ENCODE measurements at regions not wholly inside any gene's neighbourhood (a gene's known extent, or its start where the extent isn't known, plus 50 kb on each side); places are given as distances from the start of the nearest gene placed in this dataset.

GRCh38 chr7:23969443-23969842 is 259.4 kb downstream of the STK31 start:
- H3K27ac ChIP-seq: no peak overlapping the region
- DNase-seq (ENCODE audit: low read depth, low spot score): no peak

DNA sequence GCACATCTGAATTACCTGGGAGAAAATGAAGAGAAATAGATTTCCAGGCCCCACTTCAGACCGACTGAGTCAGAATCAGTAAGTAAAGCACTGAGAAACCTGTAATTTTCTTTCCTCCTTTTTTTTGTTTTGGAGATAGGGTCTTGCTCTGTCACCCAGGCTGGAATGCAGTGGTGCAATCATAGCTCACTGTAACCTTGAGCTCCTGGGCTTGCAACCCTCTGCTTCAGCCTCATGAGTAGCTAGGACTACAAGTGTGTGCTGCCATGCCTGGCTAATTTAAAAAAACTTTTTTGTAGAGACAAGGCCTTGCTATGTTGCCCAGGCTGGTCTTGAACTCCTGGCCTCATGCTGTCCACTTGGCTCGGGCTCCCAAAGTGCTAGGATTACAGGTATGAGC is 260.2 kb downstream of the STK31 start:
- DNase-seq (ENCODE audit: low read depth, low spot score): no peak
- H3K27ac ChIP-seq: no peak overlapping the region

- DNase-seq (ENCODE audit: low read depth, low spot score): no peak
- H3K27ac ChIP-seq: no peak overlapping the region
These were observed 261.0 kb downstream of the STK31 start for GRCh38 chr7:23971031-23971430.

DNA sequence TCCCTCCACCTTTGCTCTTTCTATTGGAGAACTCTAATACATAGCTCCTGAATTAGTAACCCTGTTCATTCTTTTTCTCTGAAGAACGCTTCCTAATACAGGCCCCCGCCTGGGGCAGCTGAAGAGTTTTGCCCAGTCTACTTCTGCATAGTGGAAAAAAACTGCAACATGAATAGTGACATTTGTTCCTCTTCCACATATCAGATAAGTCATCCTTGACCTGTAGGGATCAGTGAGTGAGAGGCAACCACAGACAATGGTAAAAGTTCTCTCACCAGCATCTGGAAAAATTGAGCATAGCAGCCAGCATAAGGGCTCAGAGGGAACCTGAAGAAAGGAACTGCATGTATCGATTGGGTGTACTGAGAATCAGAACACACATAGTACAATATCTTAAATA is 262.0 kb downstream of the STK31 start:
- no peak overlapping the region for H3K27ac ChIP-seq

GRCh38 chr7:23973264-23973663 is 263.2 kb downstream of the STK31 start:
- DNase-seq (ENCODE audit: low read depth, low spot score): no peak
- H3K27ac ChIP-seq: no peak overlapping the region

More for the DNA sequence above, 262.0 kb downstream of the STK31 start:
- DNase-seq (ENCODE audit: low read depth, low spot score): no peak

DNA sequence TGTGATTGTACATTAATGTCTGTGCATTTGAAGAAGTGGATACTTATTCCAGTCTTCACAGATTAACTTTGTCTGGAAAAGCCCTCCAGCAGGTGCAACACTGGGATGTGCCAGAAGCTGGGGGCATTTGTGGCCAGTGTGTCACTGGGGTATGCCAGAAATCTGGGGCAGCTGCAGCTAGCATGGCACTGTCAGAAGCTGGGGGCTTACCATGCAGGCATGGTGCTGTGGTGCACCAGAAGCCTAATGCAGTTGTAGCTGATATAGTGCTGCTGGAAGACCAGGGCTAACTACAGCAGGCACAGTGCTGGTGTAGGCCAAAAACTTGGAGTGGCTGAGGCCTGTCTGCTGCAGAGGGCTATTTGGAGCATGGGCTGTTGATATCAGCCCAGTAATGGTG is 270.1 kb downstream of the STK31 start:
- no peak for DNase-seq (ENCODE audit: low read depth, low spot score)
- no peak overlapping the region for H3K27ac ChIP-seq

- no peak overlapping the region for H3K27ac ChIP-seq
- DNase-seq (ENCODE audit: low read depth, low spot score): no peak
These were observed 271.3 kb downstream of the STK31 start for GRCh38 chr7:23981314-23981713.

GRCh38 chr7:23981758-23982157 is 271.7 kb downstream of the STK31 start:
- no peak for DNase-seq (ENCODE audit: low read depth, low spot score)
- H3K27ac ChIP-seq: no peak overlapping the region

- H3K27ac ChIP-seq: no peak overlapping the region
- no peak for DNase-seq (ENCODE audit: low read depth, low spot score)
These were observed 278.5 kb upstream of the NPY start for GRCh38 chr7:24005517-24005916.

GRCh38 chr7:24010495-24010894 is 273.5 kb upstream of the NPY start:
- H3K27ac ChIP-seq: no peak overlapping the region
- DNase-seq (ENCODE audit: low read depth, low spot score): no peak

GRCh38 chr7:24017519-24017918 is 266.5 kb upstream of the NPY start:
- no peak overlapping the region for H3K27ac ChIP-seq
- no peak for DNase-seq (ENCODE audit: low read depth, low spot score)

DNA sequence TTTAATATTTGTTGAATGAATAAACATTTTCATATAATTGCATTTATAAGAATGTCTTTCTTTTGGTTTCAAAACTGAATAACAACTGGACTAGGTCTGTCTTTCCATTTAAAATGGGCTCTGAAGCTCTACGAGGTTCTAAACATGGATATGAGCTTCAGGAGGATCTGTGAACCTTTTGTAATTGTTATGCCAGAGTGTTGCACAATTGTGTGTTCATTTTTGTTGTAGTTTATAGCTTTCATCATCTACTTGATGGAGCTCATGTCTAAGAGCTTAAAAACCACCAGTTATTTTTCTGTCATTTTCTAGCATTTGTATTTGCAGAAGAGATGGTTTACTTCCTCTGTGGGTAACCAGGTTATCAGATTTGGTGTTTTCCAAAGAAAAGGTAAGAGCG is 265.7 kb upstream of the NPY start:
- H3K27ac ChIP-seq: no peak overlapping the region

GRCh38 chr7:24019841-24020240 is 264.1 kb upstream of the NPY start:
- no peak for DNase-seq (ENCODE audit: low read depth, low spot score)
- no peak overlapping the region for H3K27ac ChIP-seq

More for the DNA sequence above, 265.7 kb upstream of the NPY start:
- no peak for DNase-seq (ENCODE audit: low read depth, low spot score)

- DNase-seq (ENCODE audit: low read depth, low spot score): no peak
- no peak overlapping the region for H3K27ac ChIP-seq
These were observed 259.5 kb upstream of the NPY start for GRCh38 chr7:24024276-24025068.

DNA sequence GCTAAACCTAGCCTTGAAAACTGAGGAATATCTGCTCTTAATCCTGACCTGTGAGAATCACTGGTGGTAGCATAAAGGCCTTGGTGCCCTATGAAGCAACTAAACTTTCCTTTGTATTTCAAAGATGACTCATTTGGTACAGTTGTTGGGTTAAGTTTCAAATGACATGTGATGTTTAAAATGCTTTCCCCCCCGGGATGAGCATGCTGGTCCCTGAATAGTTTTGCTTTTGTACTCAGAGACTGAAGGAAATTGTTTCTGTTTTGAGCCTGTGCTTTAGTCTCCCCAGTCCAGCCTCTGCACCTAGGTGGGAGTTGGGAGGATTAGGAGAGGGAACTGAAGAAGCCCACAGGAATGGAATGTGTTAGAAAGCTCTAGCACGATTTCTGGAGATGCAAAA is 258.9 kb upstream of the NPY start:
- DNase-seq (ENCODE audit: low read depth, low spot score): no peak
- H3K27ac ChIP-seq: no peak overlapping the region

DNA sequence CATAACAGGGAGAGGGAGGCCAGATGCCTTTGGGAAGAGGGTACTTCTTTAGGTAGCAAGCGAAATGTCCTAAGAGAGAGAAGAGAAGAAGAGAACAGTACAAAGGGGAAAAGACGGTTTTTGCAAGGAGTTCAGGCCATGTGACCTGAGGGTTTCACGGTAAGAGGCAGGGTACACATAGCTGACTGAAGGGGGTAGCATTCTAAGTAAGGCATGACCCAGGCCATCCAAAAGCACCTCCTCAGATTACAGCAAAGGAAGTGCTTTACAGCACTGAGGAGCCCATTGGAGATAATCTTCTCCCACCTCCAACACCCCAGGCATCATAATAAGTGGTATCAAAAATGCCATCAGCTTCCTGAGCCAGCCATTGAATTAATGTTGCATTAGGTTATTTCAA is 258.2 kb upstream of the NPY start:
- DNase-seq (ENCODE audit: low read depth, low spot score): no peak
- no peak overlapping the region for H3K27ac ChIP-seq

- H3K27ac ChIP-seq: no peak overlapping the region
- no peak for DNase-seq (ENCODE audit: low read depth, low spot score)
These were observed 257.6 kb upstream of the NPY start for GRCh38 chr7:24026351-24026750.

- no peak overlapping the region for H3K27ac ChIP-seq
- DNase-seq (ENCODE audit: low read depth, low spot score): no peak
These were observed 254.9 kb upstream of the NPY start for GRCh38 chr7:24029068-24029467.

DNA sequence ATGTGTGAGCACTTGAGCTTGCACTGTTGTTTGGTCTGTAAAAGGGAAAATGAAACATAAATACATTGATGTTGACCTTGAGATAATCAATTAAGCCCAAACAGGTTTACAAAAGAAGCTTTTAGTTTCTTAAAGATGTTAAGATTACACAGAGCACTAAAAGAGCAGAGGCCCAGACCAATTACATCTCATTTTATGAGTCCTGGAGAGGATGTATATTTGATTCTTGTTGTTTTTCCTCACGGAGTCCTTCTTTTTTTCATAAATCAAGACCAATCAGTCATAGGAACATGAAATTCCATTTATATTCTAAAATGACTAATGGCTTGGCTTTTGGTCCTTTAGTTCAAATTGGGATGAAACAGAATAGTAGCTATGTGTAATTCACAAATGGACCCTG is 249.7 kb upstream of the NPY start:
- DNase-seq (ENCODE audit: low read depth, low spot score): no peak
- no peak overlapping the region for H3K27ac ChIP-seq

- H3K27ac ChIP-seq: no peak overlapping the region
- DNase-seq (ENCODE audit: low read depth, low spot score): no peak
These were observed 248.5 kb upstream of the NPY start for GRCh38 chr7:24035366-24036032.

- H3K27ac ChIP-seq: no peak overlapping the region
- no peak for DNase-seq (ENCODE audit: low read depth, low spot score)
These were observed 248.0 kb upstream of the NPY start for GRCh38 chr7:24036033-24036412.

DNA sequence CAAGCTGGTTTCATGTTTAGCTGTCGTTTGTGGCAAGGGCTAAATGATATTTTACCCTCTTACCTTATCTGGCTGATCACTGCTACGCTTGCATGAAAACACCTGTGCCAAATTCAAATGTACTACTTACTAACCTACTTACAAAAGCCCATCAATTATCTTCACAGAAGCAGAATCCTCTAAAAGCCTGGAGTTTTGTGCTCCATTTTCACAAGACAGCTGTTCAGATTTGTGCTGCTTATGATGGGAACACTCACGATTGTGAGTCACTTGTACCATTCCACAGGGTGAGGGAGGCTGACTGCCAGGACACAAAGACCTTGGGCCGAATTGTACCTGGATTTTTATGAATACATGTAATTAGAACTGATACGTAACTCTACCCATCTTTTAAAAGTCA is 245.0 kb upstream of the NPY start:
- DNase-seq (ENCODE audit: low read depth, low spot score): no peak
- H3K27ac ChIP-seq: no peak overlapping the region

All from epithelial cell of prostate (primary cell).